Neural cell (in vitro differentiated cells): ENCODE measurements at regions not wholly inside any gene's neighbourhood (a gene's known extent, or its start where the extent isn't known, plus 50 kb on each side); places are given as distances from the start of the nearest gene placed in this dataset.
"Not testable (repeated sequence)": the region's sequence is repeated elsewhere in the genome, so short reads cannot be mapped to it uniquely, and the experiment has no call there.

ENCODE experiments used
- H2AFZ ChIP-seq: fragments of 200-600, 300-800 bp; sonication (generic), shearing (Covaris generic); 2 replicates; pipeline ENCODE4 v1.6.0; 2014; ENCODE audit warnings: low read depth, mild to moderate bottlenecking, antibody characterized with exemption, low read length, moderate library complexity
- H3F3A ChIP-seq: fragments of 200-600 bp; shearing (Covaris generic); 2 replicates; pipeline ENCODE4 v1.6.1; 2016; ENCODE audit warnings: mild to moderate bottlenecking, moderate library complexity, mixed read lengths, antibody characterized with exemption, low read length; ENCODE audit not compliant: insufficient read depth, poor library complexity, severe bottlenecking
- H3K27ac ChIP-seq: fragments of 200-600, 300-800 bp; sonication (generic), shearing (Covaris generic); 2 replicates; pipeline ENCODE4 v1.5.1; 2014; ENCODE audit warnings: mild to moderate bottlenecking, low read length, moderate library complexity
- H3K27me3 ChIP-seq: fragments of 300-800, 200-600 bp; sonication (generic), shearing (Covaris generic); 2 replicates; pipeline ENCODE4 v1.6.0; 2014; ENCODE audit warnings: mild to moderate bottlenecking, low read depth, low read length, moderate library complexity; ENCODE audit not compliant: insufficient read depth
- H3K36me3 ChIP-seq: fragments of 300-800, 200-600 bp; sonication (generic), shearing (Covaris generic); 2 replicates; pipeline ENCODE4 v1.5.1; 2014; ENCODE audit warnings: mild to moderate bottlenecking, antibody characterized with exemption, low read length, moderate library complexity; ENCODE audit not compliant: insufficient read depth
- H3K4me2 ChIP-seq: fragments of 300-800, 200-600 bp; sonication (generic), shearing (Covaris generic); 2 replicates; pipeline ENCODE4 v1.6.0; 2014; ENCODE audit warnings: mild to moderate bottlenecking, low read length
- H3K4me3 ChIP-seq: fragments of 300-800, 200-600 bp; sonication (generic), shearing (Covaris generic); 2 replicates; pipeline ENCODE4 v1.5.1; 2014; ENCODE audit warnings: mild to moderate bottlenecking, low read length, moderate library complexity
- H3K79me2 ChIP-seq: fragments of 200-600 bp; shearing (Covaris generic); replicated peaks from 2 replicates; pipeline ENCODE4 v1.6.0; 2014; ENCODE audit warnings: mild to moderate bottlenecking, low read length, moderate library complexity; ENCODE audit not compliant: insufficient read depth
- H3K9ac ChIP-seq: fragments of 300-800, 200-600 bp; sonication (generic), shearing (Covaris generic); 2 replicates; pipeline ENCODE4 v1.6.1; 2016; ENCODE audit warnings: mild to moderate bottlenecking, low read length, mixed read lengths
- H3K9me2 ChIP-seq: fragments of 200-600 bp; shearing (Covaris generic); 2 replicates; pipeline ENCODE4 v1.6.1; 2016; ENCODE audit warnings: mild to moderate bottlenecking, low read length, mixed read lengths; ENCODE audit not compliant: insufficient read depth
- H3K9me3 ChIP-seq: fragments of 200-600, 300-800 bp; sonication (generic), shearing (Covaris generic); 2 replicates; pipeline ENCODE4 v1.6.1; 2016; ENCODE audit warnings: mild to moderate bottlenecking, mixed run types, low read length, moderate library complexity, mixed read lengths
- H4K20me1 ChIP-seq: fragments of 200-600 bp; shearing (Covaris generic); 2 replicates; pipeline ENCODE4 v1.6.1; 2016; ENCODE audit warnings: mild to moderate bottlenecking, mixed run types; ENCODE audit not compliant: insufficient read depth
- CTCF ChIP-seq: fragments of 450-650 bp; IDR thresholded peaks from 2 replicates; pipeline ENCODE4 v1.5.1; 2014; ENCODE audit warnings: antibody characterized with exemption, mild to moderate bottlenecking, moderate library complexity; ENCODE audit not compliant: poor library complexity, severe bottlenecking
- EP300 ChIP-seq: fragments of 450-650 bp; conservative IDR thresholded peaks from 2 replicates; pipeline ENCODE4 v1.6.1; 2014; ENCODE audit warnings: antibody characterized with exemption, mild to moderate bottlenecking, moderate library complexity; ENCODE audit not compliant: poor library complexity, severe bottlenecking
- EZH2 ChIP-seq: fragments of 200-600, 300-800 bp; shearing (Covaris generic), sonication (generic); IDR thresholded peaks from 2 replicates; pipeline ENCODE4 v1.6.1; 2014; ENCODE audit warnings: antibody characterized with exemption, low read length, borderline replicate concordance, mild to moderate bottlenecking; ENCODE audit not compliant: insufficient read depth, poor library complexity, severe bottlenecking
- MXI1 ChIP-seq: fragments of 450-650 bp; conservative IDR thresholded peaks from 2 replicates; pipeline ENCODE4 v1.6.1; 2014; ENCODE audit warnings: antibody characterized with exemption, mild to moderate bottlenecking; ENCODE audit not compliant: poor library complexity, severe bottlenecking
- POLR2AphosphoS5 ChIP-seq: IDR thresholded peaks from 2 replicates; pipeline ENCODE4 v1.6.1; 2012
- RAD21 ChIP-seq: fragments of 450-650 bp; conservative IDR thresholded peaks from 2 replicates; pipeline ENCODE4 v1.6.1; 2014; ENCODE audit warnings: antibody characterized with exemption, mild to moderate bottlenecking, moderate library complexity
- REST ChIP-seq: IDR thresholded peaks from 2 replicates; pipeline ENCODE4 v1.6.1; 2012; ENCODE audit warnings: borderline replicate concordance
- SMC3 ChIP-seq: fragments of 450-650 bp; conservative IDR thresholded peaks from 2 replicates; pipeline ENCODE4 v1.6.1; 2014; ENCODE audit warnings: antibody characterized with exemption, mild to moderate bottlenecking, moderate library complexity; ENCODE audit not compliant: poor library complexity
- TAF1 ChIP-seq: IDR thresholded peaks from 2 replicates; pipeline ENCODE4 v1.6.1; 2012; ENCODE audit warnings: low read depth

GRCh38 chr7:29657288-29657687 lies 93.7 kb downstream of the PRR15 start:
- no peaks in the 10 kb centered on the region for H3K79me2 ChIP-seq
- H4K20me1 ChIP-seq = no peaks in the 10 kb centered on the region
- no peaks in the 10 kb centered on the region for H3K36me3 ChIP-seq
- H3K9me2 ChIP-seq = no peaks in the 10 kb centered on the region
- H3K9me3 ChIP-seq = no peaks in the 10 kb centered on the region
- H2AFZ ChIP-seq = no peak overlapping the region
- H3K4me3 ChIP-seq = no peak overlapping the region
- H3K9ac ChIP-seq = no peak overlapping the region
- H3F3A ChIP-seq = no peaks in the 10 kb centered on the region
- H3K27me3 ChIP-seq = no peaks in the 10 kb centered on the region
- TF ChIP-seq REST = no peak
- no peak for TF ChIP-seq POLR2AphosphoS5
- no peak for TF ChIP-seq RAD21
- no peak for TF ChIP-seq EZH2
- no peak for TF ChIP-seq CTCF
- no peak for TF ChIP-seq SMC3
- no peak for TF ChIP-seq TAF1
- TF ChIP-seq EP300 = no peak
- no peak for TF ChIP-seq MXI1
- H3K4me2 ChIP-seq = no peak overlapping the region
- no peak overlapping the region for H3K27ac ChIP-seq

GRCh38 chr7:29657856-29658255 lies 94.2 kb downstream of the PRR15 start:
- H3K36me3 ChIP-seq = no peaks in the 10 kb centered on the region
- H3K9me2 ChIP-seq = no peaks in the 10 kb centered on the region
- H3K4me3 ChIP-seq = no peak overlapping the region
- H3K27me3 ChIP-seq = no peaks in the 10 kb centered on the region
- H4K20me1 ChIP-seq = no peaks in the 10 kb centered on the region
- no peak overlapping the region for H3K9ac ChIP-seq
- H2AFZ ChIP-seq = no peak overlapping the region
- H3K79me2 ChIP-seq = no peaks in the 10 kb centered on the region
- no peaks in the 10 kb centered on the region for H3K9me3 ChIP-seq
- H3K27ac ChIP-seq = no peak overlapping the region
- no peak overlapping the region for H3K4me2 ChIP-seq
- TF ChIP-seq REST = no peak
- no peak for TF ChIP-seq EP300
- TF ChIP-seq MXI1 = no peak
- TF ChIP-seq CTCF = no peak
- no peak for TF ChIP-seq RAD21
- no peak for TF ChIP-seq SMC3
- TF ChIP-seq POLR2AphosphoS5 = no peak
- no peak for TF ChIP-seq EZH2
- TF ChIP-seq TAF1 = no peak
- H3F3A ChIP-seq = no peaks in the 10 kb centered on the region

GRCh38 chr7:29659213-29659612 lies 95.6 kb downstream of the PRR15 start:
- H3K9ac ChIP-seq, H2AFZ ChIP-seq: not testable (repeated sequence)

More at GRCh38 chr7:29659213-29659612, 95.6 kb downstream of the PRR15 start:
- not testable (repeated sequence) for H3K36me3 ChIP-seq, H3K9me2 ChIP-seq, H3F3A ChIP-seq, H4K20me1 ChIP-seq, H3K9me3 ChIP-seq, H3K27ac ChIP-seq, H3K4me2 ChIP-seq, H3K4me3 ChIP-seq, H3K79me2 ChIP-seq, H3K27me3 ChIP-seq
